ENCODE measurements at regions not wholly inside any gene's neighbourhood (a gene's known extent, or its start where the extent isn't known, plus 50 kb on each side); places are given as distances from the start of the nearest gene placed in this dataset.
A peak's percentile ranks its signal among the peaks of the same experiment; 100 is the strongest.
"Not testable (repeated sequence)": the region's sequence is repeated elsewhere in the genome, so short reads cannot be mapped to it uniquely, and the experiment has no call there.

DNA sequence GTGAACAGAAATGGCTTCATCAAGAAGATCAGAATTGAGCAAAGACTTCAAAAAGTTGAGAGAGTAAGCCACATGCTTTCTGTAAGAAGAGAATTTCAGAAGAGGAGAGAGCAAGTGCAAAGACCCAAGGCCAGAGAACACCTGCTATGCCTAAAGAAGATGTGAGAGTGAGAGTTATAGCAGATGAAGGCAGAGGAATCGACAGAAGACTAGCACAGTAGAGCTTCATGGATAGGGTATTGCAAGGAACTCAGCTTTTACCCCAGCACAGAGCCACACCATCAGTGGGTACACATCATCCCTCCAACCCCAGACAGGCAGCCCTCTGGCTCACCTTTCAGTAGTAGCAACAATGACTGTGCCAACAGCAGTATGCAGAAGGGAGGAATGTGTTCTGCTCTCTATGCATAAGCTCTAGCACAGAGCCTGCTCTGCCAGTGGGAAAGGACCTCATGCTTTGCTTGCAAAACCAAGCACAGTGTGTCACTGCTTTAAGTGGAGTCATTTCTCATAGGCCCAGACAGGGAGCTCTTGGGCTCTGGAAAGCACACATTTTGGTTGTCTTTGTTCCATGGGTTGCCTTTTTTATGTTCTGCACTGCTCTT, 318.6 kb downstream of the NAF1 start:
- FAIRE-seq (no peak), DNase-seq (ENCODE audit: low spot score) (no peak)

- DNase-seq (ENCODE audit: low spot score) (no peak), FAIRE-seq (no peak)
Measured at GRCh38 chr4:162841753-162842152, 324.9 kb downstream of the NAF1 start.

DNA sequence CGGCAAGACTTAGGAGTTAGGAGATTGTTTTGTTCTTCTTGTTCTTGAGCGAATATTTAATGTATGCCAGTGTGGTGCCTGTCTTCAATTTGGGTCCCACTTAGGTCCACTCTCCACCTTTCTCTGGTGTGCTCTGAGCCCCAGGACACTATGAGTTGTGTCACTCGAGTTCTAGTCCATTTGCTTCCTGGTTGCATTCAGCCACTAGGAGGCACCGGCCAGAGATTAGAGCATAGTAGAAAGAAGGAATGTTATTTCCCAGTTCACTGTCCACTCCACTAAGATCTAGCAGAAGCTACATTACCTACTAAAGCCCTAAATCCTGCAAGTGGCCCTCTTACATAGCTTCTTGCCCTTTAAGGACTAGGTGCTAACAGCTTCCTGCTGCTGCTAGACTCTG, 326.9 kb downstream of the NAF1 start:
- FAIRE-seq: no peak
- no peak for DNase-seq (ENCODE audit: low spot score)

DNA sequence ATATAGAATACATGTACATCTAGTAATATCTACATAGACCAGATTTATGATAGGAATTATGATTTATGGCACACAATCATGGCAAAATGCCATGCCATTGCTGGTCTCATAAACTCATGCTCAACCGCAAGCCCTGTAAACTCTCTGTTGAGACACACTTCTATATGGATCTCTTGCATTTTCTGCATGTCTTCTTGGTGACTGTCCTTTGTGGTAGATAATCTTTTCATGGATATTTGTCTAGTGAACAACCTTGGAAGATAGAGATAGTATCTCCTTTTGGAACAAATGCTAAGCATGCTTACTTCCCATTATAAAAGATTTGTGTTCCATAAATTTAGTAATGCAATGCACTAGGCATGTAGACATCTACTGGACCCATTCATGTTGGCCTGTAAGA, 328.0 kb downstream of the NAF1 start:
- DNase-seq (ENCODE audit: low spot score): peak; percentile 50
- no peak for FAIRE-seq

DNA sequence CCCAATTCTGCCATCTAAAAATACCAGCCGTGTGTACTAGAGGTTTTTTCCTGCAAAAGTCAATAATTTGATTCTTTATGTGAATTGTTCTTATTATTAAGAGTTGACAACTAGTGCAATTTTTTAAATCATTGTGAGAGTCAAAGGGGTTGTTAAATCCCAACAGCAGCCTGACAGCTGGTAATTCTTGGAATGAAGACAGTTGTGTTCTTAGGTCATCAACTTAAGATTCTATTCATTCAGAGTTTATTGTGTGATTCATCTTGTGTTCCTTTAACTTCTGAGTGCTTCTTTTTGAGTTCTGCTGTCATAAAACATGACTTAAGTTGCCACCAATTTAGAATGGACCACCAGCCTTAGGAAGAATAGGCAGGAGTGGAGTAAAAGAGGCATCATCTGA, 329.0 kb downstream of the NAF1 start:
- peak; percentile 22 for DNase-seq (ENCODE audit: low spot score)

DNA sequence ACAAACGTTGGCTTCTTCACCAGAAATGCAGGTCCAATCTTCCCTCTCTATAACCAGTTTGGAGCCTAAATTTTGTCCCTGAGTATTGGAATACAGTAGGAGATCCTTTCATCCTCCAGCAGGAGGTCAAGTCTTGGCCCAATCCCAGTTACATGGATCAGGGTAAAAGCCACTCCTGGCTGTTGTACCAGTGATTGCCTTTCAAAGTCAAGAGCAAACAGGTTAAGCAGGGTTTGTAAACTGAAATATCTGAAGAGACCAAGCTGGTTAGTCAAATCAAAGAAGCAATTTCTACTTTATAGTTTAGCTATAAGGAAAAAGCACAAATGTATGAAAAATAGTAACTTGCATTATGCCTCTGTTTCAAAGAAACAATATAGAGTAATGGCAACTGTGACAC, 329.4 kb downstream of the NAF1 start:
- no peak for DNase-seq (ENCODE audit: low spot score)
- FAIRE-seq: no peak

More for the DNA sequence above, 329.0 kb downstream of the NAF1 start:
- no peak for FAIRE-seq

- DNase-seq (ENCODE audit: low spot score): no peak
- no peak for FAIRE-seq
Measured at GRCh38 chr4:162836773-162837172, 329.9 kb downstream of the NAF1 start.

GRCh38 chr4:162836258-162836657, 330.4 kb downstream of the NAF1 start:
- not testable (repeated sequence) for FAIRE-seq; DNase-seq (ENCODE audit: low spot score)

GRCh38 chr4:162830899-162831298, 335.8 kb downstream of the NAF1 start:
- FAIRE-seq (no peak), DNase-seq (ENCODE audit: low spot score) (no peak)

DNA sequence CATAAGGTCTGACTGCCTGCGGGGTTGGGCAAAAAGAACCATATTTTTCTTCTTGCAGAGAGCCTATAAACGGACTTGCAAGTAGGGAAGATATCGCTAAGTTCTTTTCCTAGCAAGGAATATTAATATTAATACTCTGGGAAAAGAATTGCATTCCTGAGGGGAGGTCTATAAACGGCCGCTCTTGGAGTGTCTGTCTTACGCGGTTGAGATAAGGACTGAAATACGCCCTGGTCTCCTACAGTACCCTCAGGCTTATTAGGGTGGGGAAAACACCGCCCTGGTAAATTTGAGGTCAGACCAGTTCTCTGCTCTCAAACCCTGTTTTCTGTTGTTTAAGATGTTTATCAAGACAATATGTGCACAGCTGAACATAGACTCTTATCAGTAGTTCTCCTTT, 349.3 kb downstream of the NAF1 start:
- not testable (repeated sequence) for FAIRE-seq; DNase-seq (ENCODE audit: low spot score)

- DNase-seq (ENCODE audit: low spot score) (no peak), FAIRE-seq (no peak)
Measured at GRCh38 chr4:162804351-162804924, 362.3 kb downstream of the NAF1 start.

- no peak for DNase-seq (ENCODE audit: low spot score)
- no peak for FAIRE-seq
Measured at GRCh38 chr4:162803378-162803777, 363.3 kb downstream of the NAF1 start.

GRCh38 chr4:162797108-162797507, 369.6 kb downstream of the NAF1 start:
- no peak for FAIRE-seq
- no peak for DNase-seq (ENCODE audit: low spot score)

DNA sequence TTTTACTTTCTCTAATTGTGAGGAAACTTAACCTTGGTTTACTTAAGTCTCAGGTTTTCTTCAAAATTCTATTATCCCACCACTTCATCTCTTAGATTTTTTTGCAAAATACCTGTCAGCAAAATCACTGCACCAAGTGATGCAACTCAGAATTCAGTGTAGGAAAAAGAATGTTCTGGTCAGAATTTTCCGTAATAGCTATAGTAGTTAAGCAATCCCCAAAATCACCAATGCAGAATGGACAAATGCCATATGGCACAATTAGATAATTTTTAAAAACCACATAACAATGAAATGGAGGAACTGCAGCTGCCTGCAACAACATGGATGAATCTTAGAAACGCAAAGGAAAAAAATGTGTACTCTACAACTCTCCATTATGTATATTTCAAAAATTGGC, 373.1 kb downstream of the NAF1 start:
- DNase-seq (ENCODE audit: low spot score) (no peak), FAIRE-seq (no peak)

DNA sequence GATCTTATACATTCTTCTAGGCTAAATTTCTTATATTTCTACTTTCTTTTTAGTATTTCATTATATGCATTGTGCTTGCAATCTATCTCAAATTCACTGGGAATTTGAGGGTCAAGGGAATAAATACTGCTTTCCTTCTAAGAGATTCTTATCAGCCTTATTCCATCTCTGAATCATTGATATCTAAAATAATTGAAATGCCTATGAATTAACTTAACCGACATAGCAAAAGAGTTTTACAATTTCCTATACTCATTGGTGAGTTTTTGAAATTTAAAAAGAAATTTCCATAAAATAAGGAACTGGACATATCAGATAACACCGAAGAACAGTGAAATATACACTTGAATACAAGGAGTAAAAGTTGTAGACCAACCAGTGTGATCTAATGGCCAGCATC, 373.7 kb downstream of the NAF1 start:
- DNase-seq (ENCODE audit: low spot score) (no peak), FAIRE-seq (no peak)

DNA sequence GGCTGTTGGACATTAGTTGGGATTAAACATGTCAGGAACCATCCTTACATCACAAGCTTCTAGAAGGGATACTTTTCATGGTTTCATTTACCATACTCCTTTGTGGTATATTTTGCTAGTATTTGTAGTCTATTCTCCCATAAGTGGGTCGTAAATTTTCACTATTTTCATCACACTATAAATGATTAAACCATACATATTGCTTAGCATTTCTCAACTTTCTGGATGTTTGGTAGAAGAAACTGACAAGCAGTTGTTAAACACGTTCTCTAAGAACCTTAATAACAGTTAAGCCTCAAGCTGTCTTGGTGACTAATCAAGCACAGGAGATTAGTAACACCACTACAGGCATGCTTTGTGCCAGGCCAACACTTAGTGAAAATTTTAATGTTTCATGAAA, 375.5 kb downstream of the NAF1 start:
- no peak for DNase-seq (ENCODE audit: low spot score)

GRCh38 chr4:162787120-162787519, 379.6 kb downstream of the NAF1 start:
- FAIRE-seq (no peak), DNase-seq (ENCODE audit: low spot score) (no peak)

More for the DNA sequence above, 375.5 kb downstream of the NAF1 start:
- no peak for FAIRE-seq

GRCh38 chr4:162782778-162783525, 383.7 kb downstream of the NAF1 start:
- DNase-seq (ENCODE audit: low spot score) (peak; percentile 17), FAIRE-seq (no peak)

GRCh38 chr4:162782096-162782777, 384.5 kb downstream of the NAF1 start:
- DNase-seq (ENCODE audit: low spot score): no peak
- FAIRE-seq: no peak

DNA sequence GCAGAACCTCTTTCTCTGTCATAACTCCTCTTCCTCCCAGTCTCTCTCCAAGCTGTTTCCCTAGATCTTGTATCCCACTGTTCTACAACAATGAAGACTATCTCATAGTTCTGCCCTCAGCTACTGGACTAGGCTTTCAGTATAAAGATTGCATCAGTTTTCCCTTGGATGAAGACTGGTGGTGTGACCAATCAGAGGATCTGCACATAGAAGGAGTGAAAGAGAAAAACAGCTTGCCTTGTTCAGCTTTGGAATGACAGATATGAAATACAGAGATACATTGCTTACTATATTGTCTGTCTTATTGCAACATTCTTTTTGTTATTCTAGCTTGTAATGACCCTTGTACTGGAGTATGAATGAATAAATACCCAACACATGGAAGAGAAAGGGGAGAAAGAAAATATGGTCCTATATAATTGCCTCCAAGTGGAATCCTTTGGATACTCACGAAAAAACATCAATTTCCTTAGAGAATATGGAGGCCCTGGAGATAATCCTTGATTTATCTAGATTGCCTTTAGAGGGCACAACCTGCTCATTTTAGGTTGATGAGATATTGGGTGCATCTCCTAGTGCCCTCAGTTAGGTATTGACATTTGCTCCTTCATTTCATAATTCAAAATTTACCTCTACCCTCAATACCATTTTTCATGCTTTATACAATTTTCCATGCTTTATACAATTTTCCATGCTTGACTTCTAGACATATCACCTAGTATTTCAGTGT, 395.8 kb downstream of the NAF1 start:
- FAIRE-seq (no peak), DNase-seq (ENCODE audit: low spot score) (no peak)

- DNase-seq (ENCODE audit: low spot score): no peak
Measured at GRCh38 chr4:162767083-162767482, 399.6 kb downstream of the NAF1 start.

More at GRCh38 chr4:162767083-162767482, 399.6 kb downstream of the NAF1 start:
- FAIRE-seq: no peak

All from urothelium cell line (cell line).